NCI-H1694 (cell line): ENCODE measurements at regions not wholly inside any gene's neighbourhood (a gene's known extent, or its start where the extent isn't known, plus 50 kb on each side); places are given as distances from the start of the nearest gene placed in this dataset.
"Not testable (repeated sequence)": the region's sequence is repeated elsewhere in the genome, so short reads cannot be mapped to it uniquely, and the experiment has no call there.

Experiments used
- DNase-seq: peaks from one replicate; lab custom pipeline; 2025; lab: John Stamatoyannopoulos, UW

- DNase-seq, result no peak
Measured at GRCh38 chr6:14875481-14876063, 370.3 kb upstream of the JARID2 start.

- DNase-seq, result no peak
Measured at GRCh38 chr6:14876778-14877613, 368.9 kb upstream of the JARID2 start.

GRCh38 chr6:14877758-14878157 lies 368.1 kb upstream of the JARID2 start:
- DNase-seq, result no peak

GRCh38 chr6:14880052-14880451 lies 365.8 kb upstream of the JARID2 start:
- DNase-seq, result no peak

- no peak for DNase-seq
Measured at GRCh38 chr6:14880677-14881076, 365.2 kb upstream of the JARID2 start.

- DNase-seq, result no peak
Measured at GRCh38 chr6:14881398-14881797, 364.5 kb upstream of the JARID2 start.

GRCh38 chr6:14882394-14883026 lies 363.4 kb upstream of the JARID2 start:
- DNase-seq, result no peak

GRCh38 chr6:14883921-14884320 lies 361.9 kb upstream of the JARID2 start:
- no peak for DNase-seq

GRCh38 chr6:14885498-14885897 lies 360.4 kb upstream of the JARID2 start:
- no peak for DNase-seq

- no peak for DNase-seq
Measured at GRCh38 chr6:14887181-14887580, 358.7 kb upstream of the JARID2 start.

GRCh38 chr6:14887986-14888574 lies 357.8 kb upstream of the JARID2 start:
- DNase-seq, result no peak

- DNase-seq, result no peak
Measured at GRCh38 chr6:14888575-14889000, 357.3 kb upstream of the JARID2 start.

GRCh38 chr6:14889188-14889587 lies 356.7 kb upstream of the JARID2 start:
- no peak for DNase-seq

- no peak for DNase-seq
Measured at GRCh38 chr6:14889611-14890593, 356.0 kb upstream of the JARID2 start.

- DNase-seq, result not testable (repeated sequence)
Measured at GRCh38 chr6:14891820-14892375, 354.0 kb upstream of the JARID2 start.

- no peak for DNase-seq
Measured at GRCh38 chr6:14894105-14894504, 351.8 kb upstream of the JARID2 start.

GRCh38 chr6:14896475-14896874 lies 349.4 kb upstream of the JARID2 start:
- no peak for DNase-seq

- no peak for DNase-seq
Measured at GRCh38 chr6:14897831-14898230, 348.0 kb upstream of the JARID2 start.

GRCh38 chr6:14899441-14899840 lies 346.4 kb upstream of the JARID2 start:
- not testable (repeated sequence) for DNase-seq

- no peak for DNase-seq
Measured at GRCh38 chr6:14900919-14901318, 344.9 kb upstream of the JARID2 start.
